ENCODE measurements at regions not wholly inside any gene's neighbourhood (a gene's known extent, or its start where the extent isn't known, plus 50 kb on each side); places are given as distances from the start of the nearest gene placed in this dataset.

GRCh38 chr13:104309431-104309830, 1243.2 kb upstream of the SLC10A2 start:
- TF ChIP-seq EZH2 (IDR thresholded peaks at IDR 0.05; ENCODE audit: borderline replicate concordance, low read depth, low read length, severe bottlenecking) (no peak), CTCF (IDR thresholded peaks at IDR 0.05; ENCODE audit: borderline replicate concordance, extremely low read depth, low read length, poor library complexity, severe bottlenecking) (no peak)
